Thoracic aorta (tissue), 2 donors: ENCODE measurements at regions not wholly inside any gene's neighbourhood (a gene's known extent, or its start where the extent isn't known, plus 50 kb on each side); places are given as distances from the start of the nearest gene placed in this dataset.

ENCODE experiments used
- ATAC-seq: fragments of 150-250 bp; one replicate; pipeline ENCODE4 v1.8.0; 2017; ENCODE audit warnings: low read depth; ENCODE audit not compliant: insufficient number of reproducible peaks, low FRiP score
- DNase-seq: peaks from one replicate; pipeline ENCODE4 v3.0.0-alpha.2; 2020; ENCODE audit warnings: low spot score
- H3K27ac ChIP-seq, 2 donors: fragments of 200-600 bp; sonication (generic); 1 replicate in 1 of 2; 2 replicates in 1 of 2; pipeline ENCODE4 v1.5.1; 2016; ENCODE audit warnings: mild to moderate bottlenecking in 2 of 2, moderate library complexity in 2 of 2
- H3K27me3 ChIP-seq: fragments of 200-600 bp; sonication (generic); replicated peaks from 2 replicates; pipeline ENCODE4 v1.6.0; 2016; ENCODE audit warnings: mild to moderate bottlenecking; ENCODE audit not compliant: insufficient read depth
- H3K36me3 ChIP-seq: fragments of 200-600 bp; sonication (generic); one replicate; pipeline ENCODE4 v1.5.1; 2016
- H3K4me1 ChIP-seq, 2 donors: fragments of 200-600 bp; sonication (generic); 1 replicate in 1 of 2; 2 replicates in 1 of 2; pipeline versions ENCODE4 v1.5.1 to v1.6.0; 2016; ENCODE audit warnings: low read depth in 2 of 2, mild to moderate bottlenecking in 1 of 2; ENCODE audit not compliant: control insufficient read depth in 1 of 2
- H3K4me3 ChIP-seq: fragments of 200-600 bp; sonication (generic); 2 replicates; pipeline ENCODE4 v1.5.1; 2016; ENCODE audit warnings: mild to moderate bottlenecking
- H3K9me3 ChIP-seq: fragments of 200-600 bp; sonication (generic); 2 replicates; pipeline ENCODE4 v1.5.1; 2016
- CTCF ChIP-seq: fragments of 200-600 bp; sonication (generic); IDR thresholded peaks from one replicate; pipeline ENCODE4 v1.5.1; 2019; ENCODE audit warnings: antibody characterized with exemption

- no peak for ATAC-seq
- Histone ChIP-seq H3K27ac (no peak overlapping the region), H3K36me3 (no peaks in the 10 kb centered on the region), H3K9me3 (no peaks in the 10 kb centered on the region), H3K4me1 (no peaks in the 10 kb centered on the region), H3K4me3 (no peak overlapping the region), H3K27me3 (no peaks in the 10 kb centered on the region)
- DNase-seq, result no peak
- no peak for TF ChIP-seq CTCF
Observed at GRCh38 chr20:11734431-11734830, 183.3 kb upstream of the BTBD3 start.

GRCh38 chr20:11738852-11739251 lies 178.8 kb upstream of the BTBD3 start:
- DNase-seq (no peak), ATAC-seq (no peak)
- no peaks in the 10 kb centered on the region for H3K9me3 ChIP-seq
- H3K27ac ChIP-seq, result no peak overlapping the region
- no peaks in the 10 kb centered on the region for H3K36me3 ChIP-seq
- no peak for TF ChIP-seq CTCF
- H3K4me3 ChIP-seq, result no peak overlapping the region
- no peaks in the 10 kb centered on the region for H3K27me3 ChIP-seq
- no peaks in the 10 kb centered on the region for H3K4me1 ChIP-seq

- no peaks in the 10 kb centered on the region for H3K4me1 ChIP-seq
- H3K4me3 ChIP-seq, result no peak overlapping the region
- no peaks in the 10 kb centered on the region for H3K27me3 ChIP-seq
- ATAC-seq (no peak), DNase-seq (no peak)
- H3K9me3 ChIP-seq, result no peaks in the 10 kb centered on the region
- H3K36me3 ChIP-seq, result no peaks in the 10 kb centered on the region
- H3K27ac ChIP-seq, result no peak overlapping the region
- no peak for TF ChIP-seq CTCF
Observed at GRCh38 chr20:11740975-11741374, 176.7 kb upstream of the BTBD3 start.

GRCh38 chr20:11745145-11745544 lies 172.5 kb upstream of the BTBD3 start:
- H3K4me3 ChIP-seq, result no peak overlapping the region
- no peaks in the 10 kb centered on the region for H3K36me3 ChIP-seq
- no peak for DNase-seq
- no peaks in the 10 kb centered on the region for H3K4me1 ChIP-seq
- ATAC-seq, result no peak
- no peaks in the 10 kb centered on the region for H3K27me3 ChIP-seq
- no peaks in the 10 kb centered on the region for H3K9me3 ChIP-seq
- TF ChIP-seq CTCF, result no peak
- H3K27ac ChIP-seq, result no peak overlapping the region

GRCh38 chr20:11748436-11748835 lies 169.3 kb upstream of the BTBD3 start:
- H3K4me1 ChIP-seq, result no peaks in the 10 kb centered on the region
- no peak for DNase-seq
- H3K27ac ChIP-seq, result no peak overlapping the region
- ATAC-seq, result no peak
- no peak for TF ChIP-seq CTCF
- no peaks in the 10 kb centered on the region for H3K36me3 ChIP-seq
- H3K27me3 ChIP-seq, result no peaks in the 10 kb centered on the region
- no peaks in the 10 kb centered on the region for H3K9me3 ChIP-seq
- no peak overlapping the region for H3K4me3 ChIP-seq
